Breast epithelium (tissue), 4 donors: ENCODE measurements at regions not wholly inside any gene's neighbourhood (a gene's known extent, or its start where the extent isn't known, plus 50 kb on each side); places are given as distances from the start of the nearest gene placed in this dataset.

ENCODE experiments used
- DNase-seq, 2 donors: peaks; one replicate each; pipeline ENCODE4 v3.0.0-alpha.2; 2019; ENCODE audit warnings: low spot score in 2 of 2
- H3K27ac ChIP-seq, 2 donors: fragments of 200-600 bp; sonication (generic) in 1 of 2; one replicate each; pipeline ENCODE4 v1.5.1; 2016 to 2019; ENCODE audit warnings: mild to moderate bottlenecking in 1 of 2
- H3K27me3 ChIP-seq, 2 donors: fragments of 200-600 bp; sonication (generic) in 1 of 2; one replicate each; pipeline versions ENCODE4 v1.5.1 to v1.6.0; 2017 to 2019; ENCODE audit warnings: control low read depth in 1 of 2, mild to moderate bottlenecking in 1 of 2
- H3K36me3 ChIP-seq: fragments of 200-600 bp; one replicate; pipeline ENCODE4 v1.5.1; 2019
- H3K4me1 ChIP-seq, 2 donors: fragments of 200-600 bp; sonication (generic); one replicate each; pipeline ENCODE4 v1.5.1; 2016 to 2019; ENCODE audit warnings: control low read depth in 1 of 2
- H3K4me3 ChIP-seq, 3 donors: fragments of 200-600 bp; sonication (generic); 1 replicate in 2 of 3; 2 replicates in 1 of 3; pipeline ENCODE4 v1.5.1; 2016 to 2019; ENCODE audit warnings: mild to moderate bottlenecking in 3 of 3, moderate library complexity in 2 of 3
- H3K9me3 ChIP-seq, 2 donors: fragments of 200-600 bp; sonication (generic) in 1 of 2; one replicate each; pipeline ENCODE4 v1.5.1; 2016 to 2019; ENCODE audit warnings: control low read depth in 1 of 2
- POLR2A ChIP-seq: fragments of 450-650 bp; IDR thresholded peaks from one replicate; pipeline ENCODE4 v1.6.1; 2016; ENCODE audit warnings: antibody characterized with exemption, mild to moderate bottlenecking, moderate library complexity
- POLR2AphosphoS5 ChIP-seq, 3 donors: sonication (generic); formaldehyde crosslinking; IDR thresholded peaks; one replicate each; pipeline ENCODE4 v1.6.1; 2017; ENCODE audit warnings: antibody characterized with exemption in 3 of 3
- intact Hi-C: fragments of 100-400 bp; cut with DNase I; formaldehyde crosslinking; loops from one replicate; pipeline ENCODE4 v1.15.1; 2023; ENCODE audit warnings: low total_unique reads
- TF ChIP-seq, protein P1 (sequence below), 3 donors: fragments of 450-650 bp; IDR thresholded peaks; one replicate each; pipeline ENCODE4 v1.5.1; 2016 to 2017; ENCODE audit warnings: antibody characterized with exemption in 3 of 3, mild to moderate bottlenecking in 3 of 3, moderate library complexity in 3 of 3

DNA sequence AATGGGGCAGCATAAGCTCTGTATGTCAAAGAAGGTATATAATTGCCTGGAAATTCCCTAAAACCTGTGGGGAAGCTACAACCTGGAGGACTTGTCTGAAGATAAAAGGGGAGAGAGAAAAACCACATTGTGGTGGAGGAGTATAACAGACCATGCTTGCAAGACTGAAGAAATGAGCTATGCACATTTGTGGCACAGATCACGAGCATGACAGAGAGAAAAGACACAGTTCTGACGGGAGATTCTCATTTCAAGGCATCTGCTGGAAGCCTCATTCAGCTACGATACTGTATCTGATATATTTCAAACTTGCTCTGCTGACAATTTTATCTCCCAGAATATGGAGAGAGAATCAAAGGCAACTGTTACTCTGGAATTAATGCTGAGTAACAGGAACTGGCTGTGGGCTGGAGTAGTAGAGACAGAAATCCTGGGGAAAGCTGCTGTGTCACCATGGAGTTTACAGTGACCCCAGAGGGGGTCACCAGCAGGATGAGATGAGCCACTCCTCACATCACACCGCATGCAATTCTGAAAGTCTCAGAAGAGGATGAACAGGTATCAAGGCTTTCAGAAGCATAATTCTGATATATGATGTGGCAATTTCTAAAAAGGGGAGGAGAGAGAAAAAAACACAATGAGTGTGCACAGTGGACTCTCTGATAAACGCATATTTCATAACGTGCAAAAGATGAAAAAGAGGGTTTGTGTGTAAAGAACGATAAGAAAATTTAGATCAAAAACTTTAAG is 528.8 kb downstream of the IRX1 start:
- H3K4me1 ChIP-seq = no peaks in the 10 kb centered on the region
- no peak for DNase-seq
- no peaks in the 10 kb centered on the region for H3K36me3 ChIP-seq
- no peaks in the 10 kb centered on the region for H3K27me3 ChIP-seq
- H3K27ac ChIP-seq = no peak overlapping the region
- TF ChIP-seq POLR2AphosphoS5 (IDR thresholded peaks at IDR 0.05) = no peak
- TF ChIP-seq, protein P1, sequence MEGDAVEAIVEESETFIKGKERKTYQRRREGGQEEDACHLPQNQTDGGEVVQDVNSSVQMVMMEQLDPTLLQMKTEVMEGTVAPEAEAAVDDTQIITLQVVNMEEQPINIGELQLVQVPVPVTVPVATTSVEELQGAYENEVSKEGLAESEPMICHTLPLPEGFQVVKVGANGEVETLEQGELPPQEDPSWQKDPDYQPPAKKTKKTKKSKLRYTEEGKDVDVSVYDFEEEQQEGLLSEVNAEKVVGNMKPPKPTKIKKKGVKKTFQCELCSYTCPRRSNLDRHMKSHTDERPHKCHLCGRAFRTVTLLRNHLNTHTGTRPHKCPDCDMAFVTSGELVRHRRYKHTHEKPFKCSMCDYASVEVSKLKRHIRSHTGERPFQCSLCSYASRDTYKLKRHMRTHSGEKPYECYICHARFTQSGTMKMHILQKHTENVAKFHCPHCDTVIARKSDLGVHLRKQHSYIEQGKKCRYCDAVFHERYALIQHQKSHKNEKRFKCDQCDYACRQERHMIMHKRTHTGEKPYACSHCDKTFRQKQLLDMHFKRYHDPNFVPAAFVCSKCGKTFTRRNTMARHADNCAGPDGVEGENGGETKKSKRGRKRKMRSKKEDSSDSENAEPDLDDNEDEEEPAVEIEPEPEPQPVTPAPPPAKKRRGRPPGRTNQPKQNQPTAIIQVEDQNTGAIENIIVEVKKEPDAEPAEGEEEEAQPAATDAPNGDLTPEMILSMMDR (IDR thresholded peaks at IDR 0.05) = no peak
- TF ChIP-seq POLR2A = no peak
- peaks cover 6 to 10% of the 10 kb centered on the region in 2 donors for H3K9me3 ChIP-seq
- H3K4me3 ChIP-seq = no peak overlapping the region
- intact Hi-C loops = no loop called here

DNA sequence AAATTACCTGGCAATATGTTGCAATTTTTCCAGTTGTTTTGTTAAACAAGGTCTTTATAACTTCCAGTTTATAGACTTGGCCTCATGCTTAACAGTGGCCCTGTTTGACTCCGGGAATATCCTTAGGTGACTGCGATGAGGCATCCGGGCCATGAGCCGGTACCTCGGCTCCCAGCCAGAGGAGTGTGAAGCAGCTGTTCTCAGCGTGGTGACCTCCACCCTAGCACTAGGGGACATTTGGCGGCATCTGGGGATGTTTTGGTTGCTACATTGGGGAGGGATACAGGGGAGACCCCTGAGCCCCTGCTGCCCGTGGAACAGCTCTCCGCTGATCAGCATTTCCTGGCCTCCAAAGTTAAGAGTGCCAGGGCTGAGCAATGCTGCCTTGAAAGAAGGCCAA is 533.4 kb downstream of the IRX1 start:
- no peak overlapping the region for H3K27ac ChIP-seq
- H3K36me3 ChIP-seq = no peaks in the 10 kb centered on the region
- no peak overlapping the region for H3K4me3 ChIP-seq
- intact Hi-C loops = no loop called here
- peaks cover 6 to 10% of the 10 kb centered on the region in 2 donors for H3K9me3 ChIP-seq
- H3K27me3 ChIP-seq = no peaks in the 10 kb centered on the region
- no peak for DNase-seq
- TF ChIP-seq, protein P1 (IDR thresholded peaks at IDR 0.05) = no peak
- TF ChIP-seq POLR2A = no peak
- TF ChIP-seq POLR2AphosphoS5 (IDR thresholded peaks at IDR 0.05) = no peak
- no peaks in the 10 kb centered on the region for H3K4me1 ChIP-seq

DNA sequence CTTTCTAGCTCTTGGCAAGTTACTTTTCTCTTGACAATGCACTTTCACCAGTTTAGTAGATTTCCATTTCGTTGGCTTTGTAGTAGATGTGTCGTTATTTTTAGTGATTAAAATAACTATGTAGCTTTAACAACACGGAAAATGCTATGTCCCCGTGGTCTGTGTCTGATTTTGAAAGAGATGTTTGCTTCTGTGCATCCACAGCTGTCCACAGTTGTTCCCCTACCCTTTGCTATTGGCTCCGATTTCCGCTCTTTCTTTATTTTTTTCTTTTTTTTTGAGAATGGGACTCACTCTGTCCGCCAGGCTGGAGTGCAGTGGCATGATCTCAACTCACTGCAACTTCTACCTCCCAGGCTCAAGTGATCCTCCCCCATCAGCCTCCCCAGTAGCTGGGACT is 533.9 kb downstream of the IRX1 start:
- no peak for DNase-seq
- Histone ChIP-seq H3K9me3 (peaks cover 6 to 10% of the 10 kb centered on the region in 2 donors), H3K36me3 (no peaks in the 10 kb centered on the region), H3K27me3 (no peaks in the 10 kb centered on the region), H3K27ac (no peak overlapping the region), H3K4me1 (no peaks in the 10 kb centered on the region), H3K4me3 (no peak overlapping the region)
- intact Hi-C loops = no loop called here
- TF ChIP-seq POLR2AphosphoS5 (IDR thresholded peaks at IDR 0.05) = no peak
- no peak for TF ChIP-seq POLR2A
- TF ChIP-seq, protein P1 (IDR thresholded peaks at IDR 0.05) = no peak

DNA sequence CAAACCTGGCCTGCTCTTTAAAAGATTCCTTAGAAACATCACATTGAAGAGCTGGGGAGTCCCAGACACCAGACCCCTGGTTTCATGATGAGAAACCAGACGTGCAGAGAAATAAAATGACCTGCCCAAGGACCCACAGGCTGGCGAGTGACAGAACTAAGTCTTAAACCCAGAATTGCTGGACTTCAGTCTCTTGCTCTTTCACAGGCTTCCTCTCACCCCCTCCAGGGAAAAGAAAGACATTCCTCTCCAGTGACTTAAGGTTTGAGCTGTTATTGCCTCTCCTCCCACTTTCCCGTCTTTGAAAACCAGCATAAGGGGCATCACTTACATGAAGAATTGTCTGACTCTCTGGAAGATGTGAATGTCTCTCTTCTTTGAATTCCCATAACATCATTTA is 535.2 kb downstream of the IRX1 start:
- Histone ChIP-seq H3K27me3 (no peaks in the 10 kb centered on the region), H3K36me3 (no peaks in the 10 kb centered on the region), H3K9me3 (peaks cover 6 to 10% of the 10 kb centered on the region in 2 donors), H3K27ac (no peak overlapping the region), H3K4me1 (no peaks in the 10 kb centered on the region), H3K4me3 (no peak overlapping the region)
- intact Hi-C loops = no loop called here
- TF ChIP-seq, protein P1 (IDR thresholded peaks at IDR 0.05) = no peak
- TF ChIP-seq POLR2AphosphoS5 (IDR thresholded peaks at IDR 0.05) = no peak
- no peak for TF ChIP-seq POLR2A
- no peak for DNase-seq

DNA sequence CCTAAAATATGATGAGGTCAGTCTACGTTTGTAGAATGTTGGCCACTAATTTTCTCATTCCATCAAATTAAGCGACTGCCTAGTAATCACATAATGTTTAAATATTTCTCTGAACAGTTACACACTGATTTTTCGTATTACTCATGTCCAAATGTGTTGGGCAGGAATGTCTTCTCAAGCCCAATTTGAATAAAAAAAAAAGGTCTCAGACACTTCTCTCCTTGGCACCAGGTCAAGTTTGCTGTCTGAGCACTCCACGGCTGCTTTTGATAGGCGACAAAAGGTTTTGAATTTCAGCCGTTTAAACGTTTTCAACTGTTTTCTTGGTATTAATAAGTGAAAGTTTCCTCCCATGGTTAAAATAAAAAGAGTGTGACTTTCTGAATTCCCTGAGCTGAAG is 542.1 kb downstream of the IRX1 start:
- Histone ChIP-seq H3K4me1 (no peaks in the 10 kb centered on the region), H3K9me3 (peaks cover 0 to 5% of the 10 kb centered on the region in 2 donors), H3K36me3 (no peaks in the 10 kb centered on the region), H3K27ac (no peak overlapping the region), H3K27me3 (no peaks in the 10 kb centered on the region), H3K4me3 (no peak overlapping the region)
- TF ChIP-seq POLR2A (no peak), POLR2AphosphoS5 (IDR thresholded peaks at IDR 0.05) (no peak)
- TF ChIP-seq, protein P1 (IDR thresholded peaks at IDR 0.05) = no peak
- intact Hi-C loops = no loop called here
- DNase-seq = no peak
